H1 (cell line): ENCODE measurements at regions not wholly inside any gene's neighbourhood (a gene's known extent, or its start where the extent isn't known, plus 50 kb on each side); places are given as distances from the start of the nearest gene placed in this dataset.

ENCODE experiments used
- CTCF ChIA-PET: fragments of 300-600 bp; sonication (Branson Sonifier 250); formaldehyde crosslinking; loops from one replicate; lab custom pipeline; 2021; ENCODE audit not compliant: partially characterized antibody; lab: Charles Lee
- POLR2A ChIA-PET: fragments of 300-600 bp; sonication (Branson Sonifier 250); formaldehyde crosslinking; loops from one replicate; lab custom pipeline; 2021; ENCODE audit warnings: inconsistent platforms; ENCODE audit not compliant: partially characterized antibody; lab: Charles Lee
- DNase-seq, 2 experiments: peaks; one replicate each; pipeline versions ENCODE4 v3.0.0 to v3.0.0-alpha.2; 2010 to 2022; ENCODE audit warnings: low spot score in 2 of 2, low read depth in 1 of 2, mixed read lengths in 1 of 2
- FAIRE-seq: peaks from 2 replicates; lab custom pipeline; 2011; peaks lifted over from hg19 to GRCh38; lab: Jason Lieb, UNC
- H2AFZ ChIP-seq: 2 replicates; pipeline ENCODE4 v1.8.1; 2012; ENCODE audit warnings: low read length, inconsistent platforms
- H2AK5ac ChIP-seq: 2 replicates; pipeline ENCODE4 v1.6.1; 2013; ENCODE audit warnings: low read depth, low read length
- H2BK120ac ChIP-seq: replicated peaks from 2 replicates; pipeline ENCODE3; 2013; ENCODE audit warnings: low read depth, low read length, inconsistent platforms
- H2BK12ac ChIP-seq: 2 replicates; pipeline ENCODE4 v1.6.1; 2013; ENCODE audit warnings: low read depth, low read length
- H2BK15ac ChIP-seq: 2 replicates; pipeline ENCODE4 v1.6.1; 2013; ENCODE audit warnings: low read length
- H2BK20ac ChIP-seq: 2 replicates; pipeline ENCODE4 v1.6.1; 2013; ENCODE audit warnings: low read length
- H2BK5ac ChIP-seq: 2 replicates; pipeline ENCODE4 v1.6.1; 2013; ENCODE audit warnings: low read depth, low read length
- H3K14ac ChIP-seq: 2 replicates; pipeline ENCODE4 v1.6.1; 2013; ENCODE audit warnings: inconsistent platforms; ENCODE audit not compliant: insufficient read length
- H3K18ac ChIP-seq: 2 replicates; pipeline ENCODE4 v1.6.1; 2013; ENCODE audit warnings: low read length; ENCODE audit errors: extremely low read depth
- H3K23ac ChIP-seq: 2 replicates; pipeline ENCODE4 v1.6.1; 2013; ENCODE audit warnings: inconsistent platforms; ENCODE audit not compliant: insufficient read length
- H3K23me2 ChIP-seq: 2 replicates; pipeline ENCODE4 v1.6.1; 2013; ENCODE audit warnings: low read depth, low read length
- H3K27ac ChIP-seq: 2 replicates; pipeline ENCODE4 v1.6.1; 2011; ENCODE audit warnings: low read depth, low read length, inconsistent platforms
- H3K27me3 ChIP-seq, 4 experiments: replicated peaks in 1 of 4; 1 replicate in 1 of 4; 2 replicates in 3 of 4; pipeline versions ENCODE4 v1.6.1 to v1.8.1; 2011 to 2013; ENCODE audit warnings: low read length in 3 of 4, mild to moderate bottlenecking in 3 of 4, inconsistent platforms in 2 of 4, mixed read lengths in 2 of 4, moderate library complexity in 1 of 4; ENCODE audit not compliant: control insufficient read depth in 3 of 4, insufficient read depth in 3 of 4; ENCODE audit errors: extremely low read depth in 1 of 4
- H3K36me3 ChIP-seq, 4 experiments: 2 replicates each; pipeline versions ENCODE4 v1.6.1 to v1.8.1; 2011 to 2013; ENCODE audit warnings: mild to moderate bottlenecking in 4 of 4, low read length in 3 of 4, moderate library complexity in 2 of 4, control low read depth in 1 of 4, inconsistent platforms in 1 of 4; ENCODE audit not compliant: insufficient read depth in 4 of 4, control insufficient read depth in 2 of 4
- H3K4ac ChIP-seq: replicated peaks from 2 replicates; pipeline ENCODE3; 2013; ENCODE audit warnings: low read length, low read depth, mixed read lengths, inconsistent platforms; ENCODE audit not compliant: insufficient read length
- H3K4me1 ChIP-seq, 4 experiments: replicated peaks in 1 of 4; 1 replicate in 1 of 4; 2 replicates in 3 of 4; pipeline versions ENCODE4 v1.6.1 to v1.8.1; 2011 to 2013; ENCODE audit warnings: low read length in 3 of 4, inconsistent platforms in 2 of 4, mixed read lengths in 1 of 4; ENCODE audit not compliant: insufficient read depth in 4 of 4, control insufficient read depth in 3 of 4
- H3K4me2 ChIP-seq, 2 experiments: 2 replicates each; pipeline versions ENCODE4 v1.6.1 to v1.8.1; 2011 to 2013; ENCODE audit warnings: low read depth in 2 of 2, low read length in 2 of 2, control low read depth in 1 of 2, inconsistent platforms in 1 of 2, mild to moderate bottlenecking in 1 of 2; ENCODE audit not compliant: insufficient read depth in 1 of 2
- H3K4me3 ChIP-seq, 4 experiments: fragments of 200-600, 300-600 bp in 1 of 4; sonication (generic), shearing (Covaris generic), sonication (Bioruptor Twin) in 1 of 4; 2 replicates each; pipeline versions ENCODE4 v1.5.1 to v1.8.1; 2011 to 2016; ENCODE audit warnings: low read length in 4 of 4, low read depth in 3 of 4, control low read depth in 2 of 4, inconsistent platforms in 2 of 4, mild to moderate bottlenecking in 2 of 4, mixed read lengths in 1 of 4, moderate library complexity in 1 of 4; ENCODE audit not compliant: insufficient read depth in 2 of 4; ENCODE audit errors: extremely low read depth in 1 of 4
- H3K56ac ChIP-seq: replicated peaks from 2 replicates; pipeline ENCODE3; 2013; ENCODE audit warnings: low read depth, mild to moderate bottlenecking, mixed read lengths, low read length, inconsistent platforms; ENCODE audit not compliant: insufficient read length
- H3K79me1 ChIP-seq: 2 replicates; pipeline ENCODE4 v1.6.1; 2013; ENCODE audit warnings: low read depth, low read length, control low read depth
- H3K79me2 ChIP-seq, 2 experiments: 2 replicates each; pipeline versions ENCODE4 v1.6.1 to v1.8.1; 2012 to 2013; ENCODE audit warnings: low read length in 2 of 2, mild to moderate bottlenecking in 2 of 2, inconsistent platforms in 1 of 2; ENCODE audit not compliant: insufficient read depth in 2 of 2, control insufficient read depth in 1 of 2
- H3K9ac ChIP-seq, 4 experiments: replicated peaks in 1 of 4; 1 replicate in 1 of 4; 2 replicates in 3 of 4; pipeline versions ENCODE4 v1.6.1 to v1.8.1; 2011 to 2013; ENCODE audit warnings: low read depth in 3 of 4, low read length in 3 of 4, control low read depth in 2 of 4, mild to moderate bottlenecking in 2 of 4, moderate library complexity in 2 of 4, inconsistent platforms in 1 of 4; ENCODE audit errors: extremely low read depth in 1 of 4
- H3K9me3 ChIP-seq, 2 experiments: 2 replicates each; pipeline versions ENCODE4 v1.6.1 to v1.8.1; 2012 to 2013; ENCODE audit warnings: mild to moderate bottlenecking in 2 of 2, moderate library complexity in 2 of 2, control low read depth in 1 of 2, inconsistent platforms in 1 of 2, low read depth in 1 of 2, low read length in 1 of 2, mixed read lengths in 1 of 2; ENCODE audit not compliant: insufficient read depth in 2 of 2
- H4K20me1 ChIP-seq, 2 experiments: replicated peaks in 1 of 2; 2 replicates each; pipeline versions ENCODE3 to v1.8.1; 2011 to 2013; ENCODE audit warnings: inconsistent platforms in 2 of 2, low read length in 2 of 2, mild to moderate bottlenecking in 1 of 2; ENCODE audit not compliant: insufficient read depth in 2 of 2, control insufficient read depth in 1 of 2
- H4K5ac ChIP-seq: 2 replicates; pipeline ENCODE4 v1.6.1; 2013; ENCODE audit warnings: low read length, low read depth, mixed read lengths, inconsistent platforms; ENCODE audit not compliant: insufficient read length
- H4K8ac ChIP-seq: 2 replicates; pipeline ENCODE4 v1.8.0; 2013; ENCODE audit warnings: mild to moderate bottlenecking, moderate library complexity, low read length, inconsistent platforms; ENCODE audit not compliant: insufficient read depth; ENCODE audit errors: extremely low read depth
- H4K91ac ChIP-seq: replicated peaks from 2 replicates; pipeline ENCODE3; 2013; ENCODE audit warnings: low read length, mixed read lengths, inconsistent platforms; ENCODE audit not compliant: insufficient read length
- ATF3 ChIP-seq: IDR thresholded peaks from 2 replicates; pipeline ENCODE4 v1.6.1; 2011; ENCODE audit warnings: low read depth, mild to moderate bottlenecking, low read length; ENCODE audit not compliant: insufficient read depth
- CBX5 ChIP-seq: fragments of 300-800, 300-1000 bp; sonication (generic); IDR thresholded peaks from 2 replicates; pipeline ENCODE4 v1.7.1; 2016; ENCODE audit warnings: antibody characterized with exemption, low read length, low read depth
- EP300 ChIP-seq, 2 experiments: IDR thresholded peaks; 1 replicate in 1 of 2; 2 replicates in 1 of 2; pipeline ENCODE4 v1.6.1; 2011 to 2012; ENCODE audit warnings: low read depth in 2 of 2, low read length in 2 of 2, mild to moderate bottlenecking in 2 of 2, borderline replicate concordance in 1 of 2, inconsistent platforms in 1 of 2, moderate library complexity in 1 of 2
- GABPA ChIP-seq: IDR thresholded peaks from 2 replicates; pipeline ENCODE4 v1.6.1; 2011; ENCODE audit warnings: mild to moderate bottlenecking, low read length, moderate library complexity, borderline replicate concordance; ENCODE audit not compliant: insufficient read depth
- KDM1A ChIP-seq: fragments of 200-600, 300-600 bp; sonication (generic); IDR thresholded peaks from 2 replicates; pipeline ENCODE4 v1.7.1; 2016; ENCODE audit warnings: mild to moderate bottlenecking, low read length, borderline replicate concordance
- POLR2A ChIP-seq, 2 experiments: IDR thresholded peaks; 1 replicate in 1 of 2; 2 replicates in 1 of 2; pipeline ENCODE4 v1.6.1; 2011; ENCODE audit warnings: low read depth in 2 of 2, low read length in 2 of 2, mild to moderate bottlenecking in 2 of 2; ENCODE audit errors: control extremely low read depth in 1 of 2
- RXRA ChIP-seq: IDR thresholded peaks from 2 replicates; pipeline ENCODE4 v1.6.1; 2011; ENCODE audit warnings: low read depth, mild to moderate bottlenecking, low read length, moderate library complexity; ENCODE audit not compliant: insufficient read depth
- SIRT6 ChIP-seq: IDR thresholded peaks from one replicate; pipeline ENCODE4 v1.7.1; 2012; ENCODE audit warnings: low read length, inconsistent platforms
- TAF7 ChIP-seq: optimal IDR thresholded peaks from 2 replicates; pipeline ENCODE3; 2011; ENCODE audit warnings: low read depth, mild to moderate bottlenecking, inconsistent platforms, low read length, moderate library complexity, borderline replicate concordance
- WGBS, 2 experiments: shearing (Covaris generic) in 1 of 2; methylation state at CpG; one replicate each; pipeline versions ENCODE4 v1.1.6 to v1.1.7; 2013 to 2015; ENCODE audit warnings: low lambda C conversion rate in 2 of 2, mixed read lengths in 2 of 2, inconsistent platforms in 1 of 2, low coverage in 1 of 2, missing lambda C conversion rate in 1 of 2; ENCODE audit not compliant: insufficient replicate concordance in 2 of 2, insufficient coverage in 1 of 2, insufficient read length in 1 of 2; ENCODE audit errors: extremely low coverage in 1 of 2, missing lambda C conversion rate in 1 of 2; 5-methylcytosine and 5-hydroxymethylcytosine counted together
- TF ChIP-seq, protein P1 (sequence below): IDR thresholded peaks from 2 replicates; pipeline ENCODE4 v1.6.1; 2011; ENCODE audit warnings: low read length, improper control_type of control experiment

DNA sequence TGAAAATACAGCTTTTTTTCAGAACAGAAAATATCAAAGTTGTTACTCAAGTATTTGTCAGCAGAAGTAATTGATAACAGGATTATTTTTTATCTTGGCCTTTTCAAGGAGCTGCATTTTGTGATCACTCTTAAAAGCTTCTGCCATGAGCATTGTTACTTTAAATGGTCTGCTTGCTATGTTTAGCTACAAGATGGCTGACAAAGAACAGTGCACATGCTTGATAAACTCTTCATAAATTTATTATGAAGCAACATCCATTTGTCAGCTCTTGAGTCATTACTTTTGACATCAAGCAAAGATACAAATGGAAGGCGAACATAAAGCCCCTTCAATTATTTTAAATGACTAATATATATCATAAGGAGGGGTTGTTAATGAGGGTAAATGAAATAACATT lies 205.4 kb upstream of the RPS6KA3 start:
- Histone ChIP-seq H3K18ac (no peak overlapping the region), H3K56ac (no peak overlapping the region), H2BK15ac (no peak overlapping the region), H3K9ac (no peak overlapping the region), H3K23me2 (no peaks in the 10 kb centered on the region), H4K91ac (no peak overlapping the region), H3K9me3 (no peaks in the 10 kb centered on the region), H2BK20ac (no peak overlapping the region), H2AK5ac (no peak overlapping the region), H3K23ac (no peak overlapping the region), H2AFZ (no peak overlapping the region), H3K36me3 (no peaks in the 10 kb centered on the region), H4K5ac (no peak overlapping the region), H2BK120ac (no peak overlapping the region), H4K20me1 (no peaks in the 10 kb centered on the region), H3K4me2 (no peak overlapping the region), H3K4ac (no peak overlapping the region), H3K14ac (no peak overlapping the region), H3K79me1 (no peaks in the 10 kb centered on the region), H3K27me3 (no peaks in the 10 kb centered on the region), H3K27ac (no peak overlapping the region), H2BK5ac (no peak overlapping the region), H2BK12ac (no peak overlapping the region), H3K4me3 (no peak overlapping the region), H3K4me1 (no peaks in the 10 kb centered on the region), H3K79me2 (no peaks in the 10 kb centered on the region), H4K8ac (no peak overlapping the region)
- no peak for FAIRE-seq
- DNase-seq: no peak
- ChIA-PET POLR2A (no interaction called here), CTCF (no interaction called here)
- WGBS, 2 experiments: 85% methylated on average over 1 of the region's 1 CpG; no CpG with 5 or more reads in 1 of the 2 experiments
- TF ChIP-seq KDM1A: no peak
- TF ChIP-seq EP300 (IDR thresholded peaks at IDR 0.05; ENCODE audit: borderline replicate concordance in 1 of 2, low read depth in 2 of 2, low read length in 2 of 2): no peak
- no peak for TF ChIP-seq SIRT6
- no peak for TF ChIP-seq GABPA
- TF ChIP-seq CBX5: no peak
- no peak for TF ChIP-seq POLR2A (IDR thresholded peaks at IDR 0.05; ENCODE audit: control extremely low read depth in 1 of 2, low read depth in 2 of 2, low read length in 2 of 2)
- TF ChIP-seq TAF7: no peak
- no peak for TF ChIP-seq RXRA
- TF ChIP-seq, protein P1, sequence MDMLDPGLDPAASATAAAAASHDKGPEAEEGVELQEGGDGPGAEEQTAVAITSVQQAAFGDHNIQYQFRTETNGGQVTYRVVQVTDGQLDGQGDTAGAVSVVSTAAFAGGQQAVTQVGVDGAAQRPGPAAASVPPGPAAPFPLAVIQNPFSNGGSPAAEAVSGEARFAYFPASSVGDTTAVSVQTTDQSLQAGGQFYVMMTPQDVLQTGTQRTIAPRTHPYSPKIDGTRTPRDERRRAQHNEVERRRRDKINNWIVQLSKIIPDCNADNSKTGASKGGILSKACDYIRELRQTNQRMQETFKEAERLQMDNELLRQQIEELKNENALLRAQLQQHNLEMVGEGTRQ: no peak
- TF ChIP-seq ATF3: no peak
